GM13977 (cell line): ENCODE measurements at regions not wholly inside any gene's neighbourhood (a gene's known extent, or its start where the extent isn't known, plus 50 kb on each side); places are given as distances from the start of the nearest gene placed in this dataset.

Source experiments
- DNase-seq: peaks from one replicate; pipeline ENCODE4 v3.0.0; 2012; ENCODE audit warnings: low spot score
- CTCF ChIP-seq: IDR thresholded peaks from 2 replicates; pipeline ENCODE4 v1.5.1; 2012; ENCODE audit warnings: mild to moderate bottlenecking, control low read depth; ENCODE audit not compliant: insufficient read depth; ENCODE audit errors: extremely low read depth, missing control alignments
- in situ Hi-C: fragments of 300-500 bp; cut with MboI; formaldehyde crosslinking; loops from one replicate; pipeline ENCODE4 v1.12.0; 2022; ENCODE audit warnings: low sequenced_read_pairs, low pct_unique_long_range_greater_than_20kb, mixed read lengths, inconsistent platforms; ENCODE audit not compliant: unreplicated experiment

- no peak for DNase-seq
- no peak for TF ChIP-seq CTCF
- in situ Hi-C loops = no loop called here
These were observed 696.7 kb downstream of the SQOR start for GRCh38 chr15:46331546-46331945.

GRCh38 chr15:46343196-46343935, 708.5 kb downstream of the SQOR start:
- TF ChIP-seq CTCF = no peak
- DNase-seq = no peak
- in situ Hi-C loops = no loop called here

GRCh38 chr15:46344115-46344724, 709.4 kb downstream of the SQOR start:
- in situ Hi-C loops = no loop called here
- TF ChIP-seq CTCF = no peak
- DNase-seq = no peak

- TF ChIP-seq CTCF = no peak
- in situ Hi-C loops = no loop called here
- no peak for DNase-seq
These were observed 710.1 kb downstream of the SQOR start for GRCh38 chr15:46344915-46345314.

DNA sequence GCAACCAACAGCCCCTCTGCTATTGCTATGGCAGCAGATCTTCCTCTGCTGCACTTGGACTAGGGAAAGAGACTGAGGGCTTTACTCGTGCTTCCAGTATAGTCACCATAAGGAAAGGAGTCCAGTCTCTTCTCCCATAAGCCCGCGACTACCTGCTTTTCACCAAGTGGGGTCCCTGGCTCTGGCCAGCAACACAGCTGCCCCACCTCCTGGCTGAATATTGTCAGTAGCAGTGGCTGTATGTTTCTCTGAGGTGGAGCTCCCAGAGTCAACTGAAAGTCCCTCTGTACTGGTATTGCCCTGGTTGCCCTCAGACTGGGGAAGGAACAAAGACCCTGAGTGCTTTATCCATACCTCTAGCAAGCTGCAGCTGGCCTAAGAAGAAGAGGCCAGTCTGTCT, 719.6 kb downstream of the SQOR start:
- DNase-seq = no peak
- in situ Hi-C loops = no loop called here
- no peak for TF ChIP-seq CTCF

- in situ Hi-C loops = no loop called here
- TF ChIP-seq CTCF = no peak
- no peak for DNase-seq
These were observed 730.7 kb downstream of the SQOR start for GRCh38 chr15:46365572-46365971.
